Epithelial cell of prostate (primary cell): ENCODE measurements at regions not wholly inside any gene's neighbourhood (a gene's known extent, or its start where the extent isn't known, plus 50 kb on each side); places are given as distances from the start of the nearest gene placed in this dataset.

Source experiments
- DNase-seq: peaks from one replicate; pipeline ENCODE4 v3.0.0-alpha.2; 2011; ENCODE audit warnings: low read depth, low spot score
- H3K27ac ChIP-seq: fragments of 450-650 bp; 2 replicates; pipeline ENCODE4 v1.5.1; 2017; ENCODE audit warnings: mild to moderate bottlenecking

DNA sequence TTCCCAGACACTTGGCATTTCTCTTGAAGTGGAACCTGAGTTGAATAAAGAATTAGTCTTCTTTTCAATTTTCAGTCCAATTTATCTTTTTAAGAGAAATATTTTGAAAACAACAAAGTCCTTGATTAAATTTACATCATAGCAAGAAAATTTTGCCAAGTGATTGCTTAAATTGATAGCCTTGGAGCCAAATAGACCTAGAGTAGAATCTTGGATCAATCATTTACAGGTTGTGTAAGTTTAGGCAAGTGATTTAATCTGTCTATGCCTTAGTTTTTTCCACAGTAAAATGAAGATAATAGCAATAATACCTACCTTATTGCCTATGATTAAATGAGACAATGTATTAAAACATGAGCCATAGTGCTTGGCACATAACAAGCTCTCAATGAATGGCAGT, 113.9 kb downstream of the LHX9 start:
- DNase-seq, result no peak
- no peak overlapping the region for H3K27ac ChIP-seq

DNA sequence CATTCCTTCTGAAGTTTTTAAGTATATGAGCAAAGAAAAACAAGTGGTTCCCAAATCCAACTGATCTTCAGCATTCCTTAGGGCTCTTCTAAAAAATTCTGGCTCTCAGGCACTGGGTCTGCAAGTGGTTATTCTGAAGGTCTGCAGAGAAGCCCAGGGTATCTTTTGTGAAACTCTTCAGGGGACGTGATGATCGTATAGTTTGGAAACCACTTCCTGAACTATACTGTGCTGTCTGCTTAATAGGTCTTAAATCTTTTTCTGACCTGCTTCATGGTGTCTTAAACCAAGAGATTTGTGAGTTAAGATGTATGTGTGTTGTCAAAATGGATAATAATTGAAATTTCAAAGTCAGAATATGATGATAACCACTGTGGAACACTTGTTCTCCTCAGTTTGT, 115.5 kb downstream of the LHX9 start:
- DNase-seq, result no peak
- no peak overlapping the region for H3K27ac ChIP-seq

DNA sequence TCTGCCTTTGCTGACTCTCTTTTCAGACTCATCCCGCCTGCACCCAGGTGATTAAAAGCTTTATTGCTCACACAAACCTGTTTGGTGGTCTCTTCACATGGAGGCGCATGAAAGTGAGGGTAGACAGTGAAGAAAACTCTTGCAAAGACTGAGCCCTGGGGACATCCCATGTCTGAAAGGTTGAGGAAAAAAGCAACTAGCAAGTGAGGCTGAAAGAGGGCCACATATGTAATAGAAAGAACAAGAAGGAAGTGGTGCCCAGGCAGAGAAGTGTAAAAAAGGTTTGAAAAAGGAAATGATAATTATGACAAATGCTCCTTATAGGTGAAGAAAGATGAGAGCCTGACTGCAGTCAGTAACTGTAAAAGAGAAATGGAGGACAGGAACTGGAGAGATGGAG, 115.9 kb upstream of the NEK7 start:
- no peak overlapping the region for H3K27ac ChIP-seq
- DNase-seq, result no peak

DNA sequence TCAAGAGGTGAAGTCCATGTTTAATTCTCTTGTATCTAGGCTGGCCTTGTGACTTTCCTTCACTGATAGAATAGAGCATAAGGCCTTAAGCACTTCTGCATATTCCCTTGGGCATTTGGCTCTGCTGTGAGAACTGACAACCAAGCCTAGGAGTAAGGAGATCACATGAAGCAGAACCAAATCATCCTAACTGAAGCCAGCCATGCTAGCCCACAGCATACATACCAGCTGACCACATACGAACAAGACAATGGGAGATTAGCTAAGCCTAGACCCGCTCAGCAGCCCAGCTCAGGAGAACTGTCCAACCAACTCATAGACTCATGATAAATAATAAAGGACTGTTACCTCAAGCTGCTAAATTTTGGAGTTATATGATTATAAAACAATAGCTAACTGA, 114.6 kb upstream of the NEK7 start:
- H3K27ac ChIP-seq, result no peak overlapping the region
- no peak for DNase-seq

DNA sequence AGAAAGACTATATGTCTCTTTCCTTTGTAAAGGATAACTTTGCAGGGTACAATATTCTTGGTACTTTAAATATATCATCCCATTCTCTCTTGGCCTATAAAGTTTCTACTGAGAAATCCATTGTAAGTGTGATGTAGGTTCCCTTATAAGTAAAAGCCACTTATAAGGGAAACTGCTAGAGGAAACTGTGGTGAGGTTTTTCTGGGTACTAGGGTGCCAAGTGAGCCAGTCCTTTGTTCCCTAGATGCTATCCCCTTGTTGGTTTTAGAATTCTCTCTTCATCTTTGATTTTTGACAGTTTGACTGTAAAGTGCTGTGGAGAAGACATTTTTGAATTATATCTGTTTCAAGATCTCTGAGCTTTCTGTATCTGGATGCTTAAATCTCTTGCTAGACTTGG, 108.9 kb upstream of the NEK7 start:
- no peak overlapping the region for H3K27ac ChIP-seq
- DNase-seq, result no peak

DNA sequence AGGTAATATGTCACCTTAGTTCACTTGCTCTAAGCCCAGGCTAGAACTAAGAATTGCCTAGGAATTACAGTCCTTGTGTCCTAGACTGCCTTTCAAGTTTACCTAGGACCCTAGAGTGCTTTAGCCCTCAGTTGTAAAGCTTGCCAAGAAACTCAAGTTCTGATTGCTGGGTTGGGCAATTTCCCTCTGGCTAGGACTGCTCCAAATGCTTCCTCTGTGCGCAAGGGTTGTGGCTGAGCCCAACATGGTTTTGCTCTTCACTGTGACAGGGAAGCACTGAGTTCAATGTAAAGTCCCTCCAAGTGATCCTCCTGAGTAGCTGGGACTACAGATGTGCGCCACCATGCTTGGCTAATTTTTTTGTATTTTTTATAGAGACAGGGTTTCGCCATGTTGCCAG, 102.3 kb upstream of the NEK7 start:
- no peak for DNase-seq
- H3K27ac ChIP-seq, result no peak overlapping the region

DNA sequence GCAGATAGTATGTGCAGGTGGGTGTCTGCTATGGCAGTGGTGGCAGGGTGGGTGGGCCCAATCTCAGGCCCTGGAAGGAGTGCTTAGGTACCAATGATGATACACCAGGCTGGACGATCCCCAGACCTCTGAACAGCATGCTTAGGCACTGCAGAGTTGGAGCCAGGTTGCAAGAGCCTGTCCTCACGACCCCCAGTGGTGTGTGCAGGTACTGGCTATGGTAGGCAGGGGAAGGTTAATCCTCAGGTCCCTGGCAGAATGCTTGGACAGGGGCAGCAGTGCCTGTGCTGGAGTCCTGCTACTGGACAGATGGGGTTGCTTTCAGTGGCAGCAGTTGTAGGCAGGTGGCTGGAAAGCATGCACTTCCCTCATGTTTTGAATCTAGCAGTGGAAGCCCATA, 100.5 kb upstream of the NEK7 start:
- no peak for DNase-seq
- no peak overlapping the region for H3K27ac ChIP-seq

DNA sequence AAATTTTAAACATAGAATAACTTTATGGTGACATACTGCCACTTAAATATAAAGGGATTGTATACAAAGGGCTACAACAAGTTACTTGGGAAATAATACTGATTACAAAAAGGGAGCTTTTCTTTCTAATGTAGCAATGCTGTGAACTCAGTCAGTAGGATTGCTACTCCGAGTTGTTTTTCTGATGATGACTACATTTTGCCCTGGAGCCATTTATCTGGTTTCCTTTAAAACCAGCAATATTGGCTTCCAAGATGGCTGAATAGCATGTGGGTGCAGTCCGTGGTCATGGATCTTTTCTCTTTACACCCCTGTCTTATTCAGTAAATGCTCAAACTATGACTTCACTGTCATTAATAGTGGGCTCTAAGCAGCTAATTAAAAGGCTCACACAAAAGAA, 92.6 kb upstream of the NEK7 start:
- peak; percentile 14 for DNase-seq
- H3K27ac ChIP-seq, result no peak overlapping the region

DNA sequence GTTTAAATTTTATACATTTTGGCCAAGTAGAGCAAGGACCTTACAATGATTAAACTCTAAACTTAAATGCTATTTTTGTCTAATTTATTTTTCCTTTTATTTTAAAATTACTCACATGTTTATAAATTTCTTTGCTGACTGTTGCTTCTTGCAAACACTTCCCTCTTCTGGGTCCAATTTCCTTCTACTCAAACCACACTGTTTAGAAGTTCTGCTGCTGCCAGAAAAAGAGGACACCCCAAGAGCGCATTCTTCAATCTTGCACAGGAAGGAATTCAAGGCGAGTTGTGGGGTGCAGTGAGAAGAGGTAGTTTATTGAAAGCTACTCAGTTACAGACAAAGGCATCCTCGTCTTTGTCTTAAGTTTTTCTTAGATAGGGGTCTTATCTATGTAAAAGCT, 88.5 kb upstream of the NEK7 start:
- DNase-seq, result no peak
- no peak overlapping the region for H3K27ac ChIP-seq

DNA sequence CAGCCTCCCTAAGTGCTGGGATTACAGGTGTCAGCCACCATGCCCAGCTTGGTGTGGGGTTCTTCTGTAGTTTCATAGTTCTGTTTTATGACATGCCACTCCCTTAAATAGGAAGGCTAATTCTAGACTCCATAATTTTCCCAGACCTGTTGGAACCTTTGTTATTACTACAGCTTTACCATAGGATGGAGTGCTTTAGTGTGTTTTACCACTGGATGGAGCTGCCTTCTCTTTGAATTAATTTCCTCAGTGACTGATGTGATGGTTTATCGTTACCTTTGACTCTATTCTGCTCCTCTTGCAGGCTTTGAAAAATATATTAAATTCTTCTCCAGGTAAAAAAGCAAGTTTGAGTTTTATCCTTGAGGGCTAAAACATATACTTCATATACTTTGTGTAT, 84.6 kb upstream of the NEK7 start:
- DNase-seq, result no peak
- H3K27ac ChIP-seq, result no peak overlapping the region

DNA sequence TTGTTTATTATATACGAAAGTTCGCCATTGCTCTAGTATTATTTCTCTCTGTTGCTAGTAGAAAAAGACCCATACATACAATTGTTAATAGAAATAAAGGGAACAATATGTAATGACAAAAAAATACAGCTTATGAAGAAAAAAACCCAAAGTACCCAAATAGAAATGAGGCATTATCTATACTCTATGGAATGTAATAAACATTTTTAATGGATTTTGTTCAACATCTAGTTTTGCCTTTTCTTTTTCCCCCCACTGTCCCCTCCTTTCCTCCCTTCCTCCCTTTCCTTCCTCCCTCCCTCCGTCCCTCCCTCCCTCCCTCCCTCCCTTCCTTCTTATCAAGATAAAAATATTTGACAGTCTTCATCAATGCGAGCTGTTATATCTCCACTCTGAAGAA, 81.5 kb upstream of the NEK7 start:
- no peak for DNase-seq

DNA sequence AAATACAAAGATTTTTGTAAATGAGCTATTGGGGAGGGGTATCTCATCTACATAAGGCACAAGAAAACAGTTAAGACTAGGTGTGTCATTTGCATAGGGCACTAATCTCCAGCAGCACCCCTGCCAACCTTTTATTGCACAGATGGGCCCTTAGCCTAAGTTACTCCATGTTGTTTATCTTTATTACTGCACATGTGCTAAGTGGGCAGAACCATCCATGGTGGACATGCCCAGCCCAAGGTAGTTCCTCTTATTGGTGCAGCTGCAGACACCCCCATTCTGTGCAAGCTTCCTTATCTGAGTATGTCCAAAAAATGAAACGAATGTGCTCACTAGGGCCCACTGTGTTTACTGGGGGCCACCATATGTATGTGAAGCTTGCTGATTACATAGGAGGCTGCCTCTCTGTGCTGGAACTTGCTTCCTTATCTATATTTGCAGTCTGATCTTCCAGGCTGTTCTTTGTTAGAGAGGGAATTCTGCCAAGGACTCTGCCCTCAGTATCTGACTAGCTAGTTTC, 77.3 kb upstream of the NEK7 start:
- DNase-seq, result no peak
- H3K27ac ChIP-seq, result no peak overlapping the region

More for the DNA sequence above, 81.5 kb upstream of the NEK7 start:
- H3K27ac ChIP-seq, result no peak overlapping the region

DNA sequence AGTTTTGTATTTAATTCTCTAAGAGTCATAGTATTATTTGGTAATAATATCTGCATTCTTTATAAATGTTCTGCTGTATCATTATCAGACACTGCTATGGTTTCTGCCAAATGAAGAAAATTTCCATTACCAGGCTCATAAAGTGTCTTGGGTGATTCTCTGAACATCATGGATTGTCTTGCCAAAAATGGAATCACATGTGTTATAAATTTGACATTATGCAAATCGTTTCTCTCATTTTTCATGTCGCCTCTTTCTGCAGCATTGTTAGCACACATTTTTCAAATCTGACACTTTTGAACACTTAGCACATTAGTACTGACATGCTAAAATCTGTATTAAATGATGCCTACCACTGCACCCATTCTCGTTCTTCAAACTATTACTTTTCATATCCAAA, 74.2 kb upstream of the NEK7 start:
- H3K27ac ChIP-seq, result no peak overlapping the region
- DNase-seq, result no peak

DNA sequence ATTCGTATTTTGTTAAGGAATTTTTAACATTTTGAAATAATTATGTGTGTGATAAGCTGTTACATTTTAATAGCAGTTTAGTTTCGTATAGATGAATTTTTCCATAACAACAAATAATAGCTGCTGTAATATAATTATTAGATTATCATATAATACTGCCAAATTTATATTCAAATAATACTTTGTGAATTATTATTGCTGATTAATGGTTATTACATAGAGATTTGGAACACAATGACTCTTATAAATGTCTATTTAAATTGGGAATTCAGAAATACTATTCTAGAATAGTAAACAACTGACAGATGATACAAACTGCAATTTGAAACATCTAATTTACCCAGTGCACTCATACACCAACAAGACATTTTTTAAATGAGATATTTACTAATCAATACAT, 73.2 kb upstream of the NEK7 start:
- no peak for DNase-seq
- H3K27ac ChIP-seq, result no peak overlapping the region

DNA sequence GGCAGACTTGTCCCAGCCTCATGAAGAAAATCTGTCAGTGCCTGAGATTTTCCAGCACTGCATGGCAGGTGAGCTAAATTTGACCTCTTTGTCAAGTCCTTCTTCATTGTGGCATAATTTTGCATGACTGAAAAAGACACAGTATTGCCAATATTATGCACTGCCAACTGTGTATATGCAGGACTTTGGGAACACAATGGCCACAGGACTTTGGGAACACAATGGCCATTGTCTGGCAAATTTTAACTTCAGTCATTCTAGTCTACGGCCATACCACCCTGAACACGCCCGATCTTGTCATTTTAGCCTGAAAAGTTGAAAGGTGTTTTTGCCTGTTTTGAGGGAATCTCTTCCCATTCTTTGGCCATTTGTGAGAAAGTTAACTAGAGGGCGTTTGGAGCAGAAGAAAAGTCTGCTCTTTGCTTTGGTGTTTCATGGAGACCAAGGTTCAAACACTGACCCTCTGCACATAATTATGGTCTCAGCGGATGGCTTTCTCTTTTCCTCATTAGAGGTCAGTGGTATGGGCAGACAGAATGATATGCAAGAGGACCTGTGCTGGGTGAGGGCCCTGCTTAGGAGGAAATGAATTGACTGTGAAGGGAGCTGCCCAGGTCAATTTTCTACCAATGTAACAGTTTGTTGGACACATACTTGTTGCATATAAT, 72.4 kb upstream of the NEK7 start:
- no peak overlapping the region for H3K27ac ChIP-seq

DNA sequence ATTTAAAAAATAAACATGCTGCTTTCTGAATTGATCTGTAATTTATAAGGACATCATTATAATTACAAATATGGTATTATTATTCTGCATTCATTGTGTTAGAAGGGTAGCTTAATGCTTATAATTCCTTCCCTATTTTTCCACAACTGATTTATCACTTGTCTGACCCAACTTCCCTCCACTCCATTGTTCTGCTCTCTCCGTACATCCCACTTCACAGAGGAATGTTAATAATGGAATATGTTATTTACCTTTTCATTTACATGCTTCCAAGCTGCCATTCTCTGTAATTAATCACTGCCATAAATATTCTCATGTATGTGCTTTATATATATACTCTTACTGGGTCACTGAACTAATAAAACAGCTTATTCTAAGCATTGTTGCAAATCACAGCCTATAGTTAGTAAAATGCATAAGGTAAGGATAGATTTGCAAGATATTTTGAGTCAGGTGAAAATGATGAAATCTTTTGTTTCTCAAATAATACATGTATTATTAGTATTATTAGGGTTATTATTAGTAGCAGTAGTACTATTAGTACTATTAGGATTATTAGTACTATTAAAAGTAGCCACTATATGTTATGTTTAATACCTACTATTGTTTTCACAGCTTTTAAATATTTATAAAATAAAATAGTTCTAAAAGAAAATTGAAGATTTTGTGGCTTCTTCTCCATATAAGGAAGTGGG, 70.6 kb upstream of the NEK7 start:
- DNase-seq, result no peak
- H3K27ac ChIP-seq, result no peak overlapping the region

More for the DNA sequence above, 72.4 kb upstream of the NEK7 start:
- DNase-seq, result no peak

DNA sequence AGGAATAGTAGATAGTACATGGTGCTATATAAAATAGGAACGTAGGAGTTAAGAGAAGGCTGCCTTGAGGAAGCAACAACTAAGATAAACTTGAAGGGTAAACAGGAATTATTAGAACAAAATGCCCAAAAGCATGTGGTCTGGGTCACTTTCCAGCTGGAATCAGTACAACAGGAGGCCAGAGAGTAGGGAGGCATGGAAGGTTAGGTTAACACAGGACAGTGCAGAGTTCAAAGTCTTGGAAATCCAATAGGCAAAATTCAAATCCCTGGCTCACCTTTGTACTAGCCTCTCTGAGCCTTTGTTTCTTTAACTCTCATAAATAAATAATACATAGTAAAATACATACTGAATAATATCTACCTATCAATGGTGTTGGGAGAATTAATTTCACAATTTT, 69.0 kb upstream of the NEK7 start:
- H3K27ac ChIP-seq, result no peak overlapping the region
- DNase-seq, result no peak

DNA sequence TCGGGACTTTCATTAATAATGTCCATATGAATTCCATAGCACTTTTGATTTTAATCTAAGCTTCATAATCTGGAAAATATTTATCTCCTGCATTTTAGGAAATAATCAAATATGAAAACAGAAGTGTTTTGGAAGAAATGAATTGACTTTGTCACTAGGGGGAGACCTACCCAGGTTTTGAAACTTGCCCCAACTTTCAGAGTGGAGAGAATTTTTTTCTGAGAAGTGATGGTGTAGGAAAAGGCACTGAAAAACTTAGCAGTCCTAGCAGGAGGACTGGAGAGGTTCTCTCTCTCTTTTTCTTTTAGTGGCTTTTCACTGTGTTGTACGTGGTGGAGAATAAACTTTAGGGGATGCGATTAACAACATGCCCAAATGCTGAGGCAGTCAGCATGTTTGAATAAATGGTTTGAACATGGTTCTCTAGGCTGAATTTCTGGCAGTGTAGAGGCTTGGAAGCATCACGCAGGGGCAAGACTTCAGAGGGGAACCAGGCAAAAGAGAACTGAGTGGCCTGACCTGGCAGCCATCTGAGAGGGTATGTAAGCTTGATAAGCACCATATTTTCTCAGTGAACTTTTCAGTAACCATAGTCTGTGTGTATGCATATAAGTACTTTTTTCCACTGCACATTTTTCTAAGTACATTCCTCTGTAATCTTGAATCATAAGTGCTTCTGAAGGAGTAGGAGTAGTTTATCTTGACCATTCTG, 68.3 kb upstream of the NEK7 start:
- no peak for DNase-seq
- no peak overlapping the region for H3K27ac ChIP-seq

DNA sequence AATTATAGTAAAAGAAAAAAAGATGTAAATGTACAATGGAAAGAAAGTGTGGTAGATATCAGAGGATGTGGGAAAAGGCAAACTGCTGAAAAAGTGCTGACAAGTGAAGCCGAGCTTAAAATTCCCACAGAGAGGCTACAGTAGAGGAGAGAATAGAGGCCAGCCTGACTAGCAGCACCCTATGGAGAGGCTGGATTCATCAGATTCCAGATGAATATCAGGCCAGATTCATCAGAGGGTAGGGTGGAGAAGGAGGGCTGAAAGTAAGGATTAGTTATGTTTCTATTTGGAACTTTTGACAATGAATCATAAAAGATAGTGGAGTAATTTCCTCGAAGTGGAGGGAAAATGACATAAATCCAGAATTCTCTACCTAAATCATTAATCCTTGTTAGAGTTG, 60.4 kb upstream of the NEK7 start:
- no peak overlapping the region for H3K27ac ChIP-seq
- DNase-seq, result no peak

DNA sequence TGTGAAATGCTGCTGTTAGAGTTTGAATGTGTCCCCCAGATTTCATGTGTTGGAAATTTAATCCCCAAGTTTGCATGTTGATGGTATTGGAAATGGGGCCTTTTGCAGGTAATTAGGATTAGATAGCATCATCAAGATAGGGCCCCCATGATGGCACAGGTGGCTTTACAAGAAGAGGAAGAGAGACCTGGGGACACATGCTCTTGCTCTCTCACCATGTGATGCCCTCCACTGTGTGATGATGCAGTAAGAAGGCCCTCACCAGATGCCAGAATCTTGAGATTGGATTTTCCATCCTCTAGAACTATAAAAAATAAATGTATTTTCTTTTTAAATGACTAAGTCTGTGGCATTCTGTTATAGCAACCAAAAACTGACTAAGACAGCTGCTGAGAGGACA, 57.0 kb upstream of the NEK7 start:
- no peak for DNase-seq
- H3K27ac ChIP-seq, result no peak overlapping the region

DNA sequence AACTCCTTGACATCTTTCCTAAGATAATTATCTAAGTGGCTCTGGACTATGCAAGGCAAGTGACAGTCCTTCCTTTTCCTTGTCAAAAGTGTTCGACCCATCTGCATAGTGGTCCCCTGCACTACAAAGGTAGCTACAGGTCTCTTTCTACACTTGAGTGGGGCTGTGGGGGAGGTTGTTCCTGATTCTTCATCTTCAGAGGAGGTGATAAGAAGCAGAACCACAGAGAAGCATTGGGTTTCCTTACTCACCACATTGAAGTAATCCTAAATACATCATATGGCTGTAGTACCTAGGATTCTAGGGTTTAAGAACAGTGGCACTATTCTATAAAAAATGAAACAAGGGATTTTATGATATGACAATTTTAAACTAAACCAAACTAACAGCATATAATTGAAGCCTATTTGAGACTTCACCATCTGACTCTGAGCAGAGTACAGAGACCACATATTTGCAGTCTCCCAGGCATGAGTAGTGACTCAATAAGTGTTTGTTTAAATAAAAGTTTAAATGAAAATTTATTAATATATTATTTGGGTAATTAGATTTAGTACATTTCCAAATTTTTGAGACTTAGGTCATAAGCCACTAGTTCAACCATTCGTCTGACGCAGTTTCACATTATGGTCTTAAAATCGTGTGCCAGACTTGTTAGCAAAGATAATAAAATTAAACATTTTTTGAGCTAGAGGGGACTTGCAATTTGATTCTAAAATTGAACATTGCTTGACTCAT, 54.9 kb upstream of the NEK7 start:
- no peak for DNase-seq
- H3K27ac ChIP-seq, result no peak overlapping the region
